ENCODE measurements at regions not wholly inside any gene's neighbourhood (a gene's known extent, or its start where the extent isn't known, plus 50 kb on each side); places are given as distances from the start of the nearest gene placed in this dataset.

GRCh38 chr3:110806924-110807323 is 264.7 kb upstream of the NECTIN3 start:
- no peaks in the 10 kb centered on the region for H3K27me3 ChIP-seq (ENCODE audit: insufficient read depth, low read depth, low read length)
- H3K79me2 ChIP-seq (replicated peaks; ENCODE audit: insufficient read depth, low read length) = no peaks in the 10 kb centered on the region
- no peak for TF ChIP-seq CTCF (IDR thresholded peaks at IDR 0.05; ENCODE audit: poor library complexity, severe bottlenecking)
- H3K9me3 ChIP-seq (ENCODE audit: low read length) = no peaks in the 10 kb centered on the region
- no peaks in the 10 kb centered on the region for H3K9me2 ChIP-seq (ENCODE audit: insufficient read depth, low read length)
- no peak overlapping the region for H3K9ac ChIP-seq (ENCODE audit: low read length)
- no peak overlapping the region for H3K4me2 ChIP-seq (ENCODE audit: low read length)
- H2AFZ ChIP-seq (ENCODE audit: low read depth, low read length) = no peak overlapping the region
- H4K20me1 ChIP-seq (ENCODE audit: insufficient read depth) = no peaks in the 10 kb centered on the region
- H3K27ac ChIP-seq (ENCODE audit: low read length) = no peak overlapping the region
- no peaks in the 10 kb centered on the region for H3K36me3 ChIP-seq (ENCODE audit: insufficient read depth, low read length)
- H3F3A ChIP-seq (ENCODE audit: insufficient read depth, low read length, poor library complexity, severe bottlenecking) = no peaks in the 10 kb centered on the region
- H3K4me3 ChIP-seq (ENCODE audit: low read length) = no peak overlapping the region

GRCh38 chr3:110808630-110809029 is 263.0 kb upstream of the NECTIN3 start:
- H3K9me2 ChIP-seq (ENCODE audit: insufficient read depth, low read length) = no peaks in the 10 kb centered on the region
- no peaks in the 10 kb centered on the region for H4K20me1 ChIP-seq (ENCODE audit: insufficient read depth)
- H3K4me3 ChIP-seq (ENCODE audit: low read length) = no peak overlapping the region
- no peaks in the 10 kb centered on the region for H3K36me3 ChIP-seq (ENCODE audit: insufficient read depth, low read length)
- no peak overlapping the region for H3K9ac ChIP-seq (ENCODE audit: low read length)
- H3K27ac ChIP-seq (ENCODE audit: low read length) = no peak overlapping the region
- no peak for TF ChIP-seq EZH2 (IDR thresholded peaks at IDR 0.05; ENCODE audit: borderline replicate concordance, insufficient read depth, low read length, poor library complexity, severe bottlenecking)
- TF ChIP-seq REST (IDR thresholded peaks at IDR 0.05; ENCODE audit: borderline replicate concordance) = no peak
- TF ChIP-seq EP300 (conservative IDR thresholded peaks at IDR 0.05; ENCODE audit: poor library complexity, severe bottlenecking) = no peak
- no peak for TF ChIP-seq MXI1 (conservative IDR thresholded peaks at IDR 0.05; ENCODE audit: poor library complexity, severe bottlenecking)
- no peak for TF ChIP-seq CTCF (IDR thresholded peaks at IDR 0.05; ENCODE audit: poor library complexity, severe bottlenecking)
- no peak for TF ChIP-seq SMC3 (conservative IDR thresholded peaks at IDR 0.05; ENCODE audit: poor library complexity)
- TF ChIP-seq POLR2AphosphoS5 (IDR thresholded peaks at IDR 0.05) = no peak
- TF ChIP-seq RAD21 (conservative IDR thresholded peaks at IDR 0.05) = no peak
- no peak for TF ChIP-seq TAF1 (IDR thresholded peaks at IDR 0.05; ENCODE audit: low read depth)
- no peaks in the 10 kb centered on the region for H3K9me3 ChIP-seq (ENCODE audit: low read length)
- H3K27me3 ChIP-seq (ENCODE audit: insufficient read depth, low read depth, low read length) = no peaks in the 10 kb centered on the region
- no peaks in the 10 kb centered on the region for H3K79me2 ChIP-seq (replicated peaks; ENCODE audit: insufficient read depth, low read length)
- no peaks in the 10 kb centered on the region for H3F3A ChIP-seq (ENCODE audit: insufficient read depth, low read length, poor library complexity, severe bottlenecking)
- no peak overlapping the region for H2AFZ ChIP-seq (ENCODE audit: low read depth, low read length)
- H3K4me2 ChIP-seq (ENCODE audit: low read length) = no peak overlapping the region
